ENCODE measurements at regions not wholly inside any gene's neighbourhood (a gene's known extent, or its start where the extent isn't known, plus 50 kb on each side); places are given as distances from the start of the nearest gene placed in this dataset.

DNA sequence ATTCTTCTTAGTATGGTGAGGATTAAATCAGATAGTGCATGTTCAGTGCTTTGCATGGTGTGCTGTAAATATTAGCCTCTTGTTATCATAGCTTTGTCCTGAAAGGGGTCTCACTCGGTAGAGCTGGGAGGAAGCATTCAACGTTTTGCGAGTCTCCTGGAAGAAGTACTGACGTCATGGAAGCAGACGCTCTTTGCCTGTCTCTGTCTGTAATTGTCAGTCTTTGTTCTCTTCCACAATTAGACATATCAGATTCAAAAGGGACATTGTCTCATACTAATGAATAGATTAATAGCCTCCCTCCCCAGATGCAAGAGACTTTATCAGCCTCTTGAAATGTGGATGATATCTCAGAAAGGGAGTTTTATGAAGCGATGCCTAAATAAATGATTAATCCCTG lies 91.8 kb upstream of the CXCL14 start:
- WGBS, result 90% methylated on average over 6 of the region's 6 CpGs
- no peak for DNase-seq (ENCODE audit: low spot score)
- Histone ChIP-seq H3K9ac (ENCODE audit: low read depth in 1 of 2, low read length in 2 of 2) (no peak overlapping the region), H3K4me3 (ENCODE audit: low read depth in 1 of 3, low read length in 3 of 3) (no peak overlapping the region), H3K27me3 (ENCODE audit: control insufficient read depth in 4 of 4, insufficient read depth in 4 of 4, low read length in 3 of 4) (no peaks in the 10 kb centered on the region), H3K36me3 (ENCODE audit: control insufficient read depth in 4 of 4, insufficient read depth in 3 of 4, low read depth in 1 of 4, low read length in 3 of 4) (no peaks in the 10 kb centered on the region), H3K4me1 (ENCODE audit: control insufficient read depth in 4 of 4, insufficient read depth in 4 of 4, low read length in 3 of 4) (no peaks in the 10 kb centered on the region), H3K27ac (ENCODE audit: low read depth in 1 of 2, low read length in 2 of 2) (no peak overlapping the region), H3K9me3 (ENCODE audit: control insufficient read depth in 4 of 4, low read length in 3 of 4) (peaks cover 0 to 2% (median 0%) of the 10 kb centered on the region in 4 donors)
- no peak for TF ChIP-seq YY1 (IDR thresholded peaks at IDR 0.05)

GRCh38 chr5:135669416-135669815 lies 90.6 kb upstream of the CXCL14 start:
- peaks cover 0 to 2% (median 0%) of the 10 kb centered on the region in 4 donors for H3K9me3 ChIP-seq (ENCODE audit: control insufficient read depth in 4 of 4, low read length in 3 of 4)
- H3K27ac ChIP-seq (ENCODE audit: low read depth in 1 of 2, low read length in 2 of 2), result no peak overlapping the region
- no peak for TF ChIP-seq REST (IDR thresholded peaks at IDR 0.05)
- no peak for TF ChIP-seq HNF4G (IDR thresholded peaks at IDR 0.05)
- TF ChIP-seq RAD21 (IDR thresholded peaks at IDR 0.05), result no peak
- TF ChIP-seq NR2F2 (IDR thresholded peaks at IDR 0.05), result no peak
- TF ChIP-seq, protein P1, sequence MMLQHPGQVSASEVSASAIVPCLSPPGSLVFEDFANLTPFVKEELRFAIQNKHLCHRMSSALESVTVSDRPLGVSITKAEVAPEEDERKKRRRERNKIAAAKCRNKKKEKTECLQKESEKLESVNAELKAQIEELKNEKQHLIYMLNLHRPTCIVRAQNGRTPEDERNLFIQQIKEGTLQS (IDR thresholded peaks at IDR 0.05), result no peak
- no peak for TF ChIP-seq GABPA (IDR thresholded peaks at IDR 0.05 in 1 of 2, conservative IDR thresholded peaks at IDR 0.05 in 1 of 2)
- TF ChIP-seq MAX (IDR thresholded peaks at IDR 0.05), result no peak
- TF ChIP-seq SP1 (IDR thresholded peaks at IDR 0.05), result no peak
- TF ChIP-seq FOXA2 (IDR thresholded peaks at IDR 0.05), result no peak
- TF ChIP-seq, protein P2, sequence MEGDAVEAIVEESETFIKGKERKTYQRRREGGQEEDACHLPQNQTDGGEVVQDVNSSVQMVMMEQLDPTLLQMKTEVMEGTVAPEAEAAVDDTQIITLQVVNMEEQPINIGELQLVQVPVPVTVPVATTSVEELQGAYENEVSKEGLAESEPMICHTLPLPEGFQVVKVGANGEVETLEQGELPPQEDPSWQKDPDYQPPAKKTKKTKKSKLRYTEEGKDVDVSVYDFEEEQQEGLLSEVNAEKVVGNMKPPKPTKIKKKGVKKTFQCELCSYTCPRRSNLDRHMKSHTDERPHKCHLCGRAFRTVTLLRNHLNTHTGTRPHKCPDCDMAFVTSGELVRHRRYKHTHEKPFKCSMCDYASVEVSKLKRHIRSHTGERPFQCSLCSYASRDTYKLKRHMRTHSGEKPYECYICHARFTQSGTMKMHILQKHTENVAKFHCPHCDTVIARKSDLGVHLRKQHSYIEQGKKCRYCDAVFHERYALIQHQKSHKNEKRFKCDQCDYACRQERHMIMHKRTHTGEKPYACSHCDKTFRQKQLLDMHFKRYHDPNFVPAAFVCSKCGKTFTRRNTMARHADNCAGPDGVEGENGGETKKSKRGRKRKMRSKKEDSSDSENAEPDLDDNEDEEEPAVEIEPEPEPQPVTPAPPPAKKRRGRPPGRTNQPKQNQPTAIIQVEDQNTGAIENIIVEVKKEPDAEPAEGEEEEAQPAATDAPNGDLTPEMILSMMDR (IDR thresholded peaks at IDR 0.05; ENCODE audit: low read depth, low read length, missing input control), result no peak
- no peak for TF ChIP-seq YY1 (IDR thresholded peaks at IDR 0.05)
- TF ChIP-seq TAF1 (conservative IDR thresholded peaks at IDR 0.05), result no peak
- TF ChIP-seq JUND (IDR thresholded peaks at IDR 0.05), result no peak
- TF ChIP-seq RXRA (IDR thresholded peaks at IDR 0.05), result no peak
- no peak for TF ChIP-seq HNF4A (conservative IDR thresholded peaks at IDR 0.05)
- WGBS, result 78% methylated on average over 2 of the region's 2 CpGs
- no peaks in the 10 kb centered on the region for H3K27me3 ChIP-seq (ENCODE audit: control insufficient read depth in 4 of 4, insufficient read depth in 4 of 4, low read length in 3 of 4)
- H3K36me3 ChIP-seq (ENCODE audit: control insufficient read depth in 4 of 4, insufficient read depth in 3 of 4, low read depth in 1 of 4, low read length in 3 of 4), result no peaks in the 10 kb centered on the region
- H3K4me1 ChIP-seq (ENCODE audit: control insufficient read depth in 4 of 4, insufficient read depth in 4 of 4, low read length in 3 of 4), result no peaks in the 10 kb centered on the region
- DNase-seq (ENCODE audit: low spot score), result no peak
- H3K9ac ChIP-seq (ENCODE audit: low read depth in 1 of 2, low read length in 2 of 2), result no peak overlapping the region
- H3K4me3 ChIP-seq (ENCODE audit: low read depth in 1 of 3, low read length in 3 of 3), result no peak overlapping the region

All from liver (tissue), 8 donors.